Retinal pigment epithelial cell (primary cell): ENCODE measurements at regions not wholly inside any gene's neighbourhood (a gene's known extent, or its start where the extent isn't known, plus 50 kb on each side); places are given as distances from the start of the nearest gene placed in this dataset.
A peak's percentile ranks its signal among the peaks of the same experiment; 100 is the strongest.

Experiments used
- DNase-seq: peaks from one replicate; pipeline ENCODE4 v3.0.0-alpha.2; 2010; ENCODE audit warnings: low read depth
- H3K4me3 ChIP-seq: 2 replicates; pipeline ENCODE4 v1.5.1; 2011; ENCODE audit warnings: mild to moderate bottlenecking, low read length, control low read depth, moderate library complexity
- CTCF ChIP-seq: conservative IDR thresholded peaks from 2 replicates; pipeline ENCODE4 v1.5.1; 2011; ENCODE audit warnings: low read depth, low read length, control low read depth, inconsistent platforms

- DNase-seq: no peak
- no peak overlapping the region for H3K4me3 ChIP-seq
- TF ChIP-seq CTCF: no peak
These were observed 233.4 kb upstream of the CDH6 start for GRCh38 chr5:30960036-30960435.

GRCh38 chr5:30959238-30959637 lies 234.2 kb upstream of the CDH6 start:
- H3K4me3 ChIP-seq: no peak overlapping the region
- no peak for TF ChIP-seq CTCF
- DNase-seq: peak; percentile 28

- TF ChIP-seq CTCF: no peak
- no peak overlapping the region for H3K4me3 ChIP-seq
- DNase-seq: no peak
These were observed 235.9 kb upstream of the CDH6 start for GRCh38 chr5:30957591-30957990.

GRCh38 chr5:30956251-30956650 lies 237.2 kb upstream of the CDH6 start:
- H3K4me3 ChIP-seq: no peak overlapping the region
- peak; percentile 30 for DNase-seq
- TF ChIP-seq CTCF: no peak

GRCh38 chr5:30937070-30937469 lies 256.4 kb upstream of the CDH6 start:
- no peak overlapping the region for H3K4me3 ChIP-seq
- TF ChIP-seq CTCF: no peak
- no peak for DNase-seq

- DNase-seq: no peak
- TF ChIP-seq CTCF: no peak
- no peak overlapping the region for H3K4me3 ChIP-seq
These were observed 259.9 kb upstream of the CDH6 start for GRCh38 chr5:30933599-30933998.

- TF ChIP-seq CTCF: no peak
- H3K4me3 ChIP-seq: no peak overlapping the region
- DNase-seq: no peak
These were observed 261.0 kb upstream of the CDH6 start for GRCh38 chr5:30932273-30933017.
